Trophoblast cell (in vitro differentiated cells and primary cell): ENCODE measurements at regions not wholly inside any gene's neighbourhood (a gene's known extent, or its start where the extent isn't known, plus 50 kb on each side); places are given as distances from the start of the nearest gene placed in this dataset.

Experiments
- DNase-seq, 2 donors: peaks; one replicate each; pipeline ENCODE4 v3.0.0-alpha.2; 2016
- H2AFZ ChIP-seq: 2 replicates; pipeline ENCODE4 v1.6.1; 2013; ENCODE audit warnings: low read length, moderate library complexity, mild to moderate bottlenecking; ENCODE audit not compliant: insufficient read depth, poor library complexity
- H2AK5ac ChIP-seq: 2 replicates; pipeline ENCODE4 v1.6.1; 2013; ENCODE audit warnings: mild to moderate bottlenecking, low read length
- H2BK120ac ChIP-seq: 2 replicates; pipeline ENCODE4 v1.6.1; 2013; ENCODE audit warnings: low read length, mild to moderate bottlenecking, moderate library complexity; ENCODE audit not compliant: insufficient read depth, poor library complexity
- H2BK12ac ChIP-seq: 2 replicates; pipeline ENCODE4 v1.6.1; 2013; ENCODE audit warnings: mild to moderate bottlenecking, low read length, moderate library complexity
- H2BK5ac ChIP-seq: 2 replicates; pipeline ENCODE4 v1.6.1; 2013; ENCODE audit warnings: low read length, low read depth, moderate library complexity, mild to moderate bottlenecking; ENCODE audit not compliant: poor library complexity
- H3K14ac ChIP-seq: 2 replicates; pipeline ENCODE4 v1.6.1; 2013; ENCODE audit warnings: mild to moderate bottlenecking, low read length
- H3K18ac ChIP-seq: 2 replicates; pipeline ENCODE4 v1.6.1; 2013; ENCODE audit warnings: mild to moderate bottlenecking, low read length
- H3K23ac ChIP-seq: 2 replicates; pipeline ENCODE4 v1.6.1; 2013; ENCODE audit warnings: low read length
- H3K27ac ChIP-seq: 2 replicates; pipeline ENCODE4 v1.5.1; 2013; ENCODE audit warnings: low read depth, mild to moderate bottlenecking, inconsistent platforms, low read length, moderate library complexity
- H3K27me3 ChIP-seq: 2 replicates; pipeline ENCODE4 v1.6.1; 2013; ENCODE audit warnings: inconsistent platforms, mild to moderate bottlenecking, low read length, moderate library complexity; ENCODE audit not compliant: insufficient read depth
- H3K36me3 ChIP-seq, 2 experiments: 1 replicate in 1 of 2; 2 replicates in 1 of 2; pipeline ENCODE4 v1.6.1; 2013; ENCODE audit warnings: low read length in 2 of 2, mild to moderate bottlenecking in 2 of 2, moderate library complexity in 1 of 2; ENCODE audit not compliant: insufficient read depth in 2 of 2, control insufficient read depth in 1 of 2
- H3K4ac ChIP-seq: 2 replicates; pipeline ENCODE4 v1.6.1; 2013; ENCODE audit warnings: low read depth, mild to moderate bottlenecking, low read length, moderate library complexity
- H3K4me1 ChIP-seq, 2 experiments: 1 replicate in 1 of 2; 2 replicates in 1 of 2; pipeline ENCODE4 v1.6.1; 2013; ENCODE audit warnings: low read length in 2 of 2, mild to moderate bottlenecking in 2 of 2, moderate library complexity in 1 of 2; ENCODE audit not compliant: insufficient read depth in 2 of 2, control insufficient read depth in 1 of 2
- H3K4me2 ChIP-seq: 2 replicates; pipeline ENCODE4 v1.6.1; 2013; ENCODE audit warnings: inconsistent platforms, mild to moderate bottlenecking, low read length, moderate library complexity
- H3K4me3 ChIP-seq: 2 replicates; pipeline ENCODE4 v1.5.1; 2013; ENCODE audit warnings: mild to moderate bottlenecking, low read depth, low read length, inconsistent platforms
- H3K79me1 ChIP-seq: one replicate; pipeline ENCODE4 v1.6.1; 2013; ENCODE audit warnings: low read length
- H3K79me2 ChIP-seq: 2 replicates; pipeline ENCODE4 v1.6.1; 2013; ENCODE audit warnings: low read length, mild to moderate bottlenecking; ENCODE audit not compliant: control insufficient read depth, insufficient read depth, poor library complexity
- H3K9ac ChIP-seq: 2 replicates; pipeline ENCODE4 v1.6.1; 2013; ENCODE audit warnings: mild to moderate bottlenecking, low read length
- H3K9me3 ChIP-seq: 2 replicates; pipeline ENCODE4 v1.6.1; 2013; ENCODE audit warnings: low read depth, mild to moderate bottlenecking, control low read depth, inconsistent platforms, low read length; ENCODE audit not compliant: insufficient read depth
- H4K12ac ChIP-seq: 2 replicates; pipeline ENCODE4 v1.6.1; 2013; ENCODE audit warnings: low read depth, mild to moderate bottlenecking, low read length, moderate library complexity
- H4K8ac ChIP-seq: 2 replicates; pipeline ENCODE4 v1.6.1; 2013; ENCODE audit warnings: low read depth, mild to moderate bottlenecking, low read length, moderate library complexity
- H4K91ac ChIP-seq: one replicate; pipeline ENCODE4 v1.6.1; 2013; ENCODE audit warnings: low read depth, mild to moderate bottlenecking, low read length, moderate library complexity
- WGBS: extraction: QIAGEN DNeasy Blood & Tissue Kit; methylation state at CpG from one replicate; pipeline ENCODE4 v1.1.7; 2013; ENCODE audit warnings: missing lambda C conversion rate; ENCODE audit not compliant: insufficient read length, insufficient coverage; ENCODE audit errors: extremely low coverage; 5-methylcytosine and 5-hydroxymethylcytosine counted together

DNA sequence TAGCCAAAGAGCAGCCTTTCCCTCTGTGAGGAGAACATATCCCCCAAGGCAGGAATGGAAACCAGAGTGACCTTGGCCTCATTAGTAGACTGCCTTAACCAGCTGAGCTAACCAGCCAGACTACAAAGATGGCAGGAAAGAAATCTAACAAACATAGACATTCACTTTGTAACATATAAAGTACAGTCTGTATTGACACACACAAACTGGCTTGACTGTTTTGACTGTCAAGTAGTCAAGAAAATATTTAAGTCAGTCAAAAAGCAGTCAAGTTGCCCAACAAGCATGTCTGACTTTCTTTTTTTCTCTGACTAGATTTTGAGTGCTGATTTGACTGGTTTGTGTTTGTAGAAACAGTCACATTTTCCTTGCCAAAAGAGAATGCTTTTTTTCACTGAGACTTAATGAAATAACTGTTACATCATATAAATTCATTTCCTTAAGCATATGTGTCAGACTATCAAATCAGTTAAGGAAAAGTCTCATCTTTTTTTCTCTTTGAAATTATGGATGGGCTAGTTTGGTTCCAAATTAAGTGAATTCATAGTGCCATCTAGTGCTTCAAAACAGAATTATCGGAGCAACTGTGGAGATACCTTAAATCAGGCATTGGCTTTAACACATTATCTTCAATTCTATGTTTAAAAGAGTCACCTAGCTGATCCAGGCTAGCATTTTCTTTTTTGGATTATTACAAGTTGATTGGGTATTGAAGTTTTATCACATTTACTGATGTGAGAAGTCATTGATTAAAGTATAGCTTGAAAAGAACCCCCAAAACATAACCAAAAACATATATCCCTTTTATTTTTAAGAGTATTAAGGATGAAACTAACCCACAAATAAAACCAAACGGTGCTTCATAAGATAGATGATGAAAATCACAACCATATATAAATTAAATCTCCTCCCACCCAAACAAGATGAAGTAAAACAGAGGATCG, 75.0 kb downstream of the ATP6V1G3 start:
- no peak overlapping the region for H2BK12ac ChIP-seq
- no peak overlapping the region for H3K4me3 ChIP-seq
- no peak overlapping the region for H3K23ac ChIP-seq
- no peak overlapping the region for H3K4ac ChIP-seq
- H2AK5ac ChIP-seq, result no peak overlapping the region
- no peaks in the 10 kb centered on the region for H3K36me3 ChIP-seq
- no peaks in the 10 kb centered on the region for H3K9me3 ChIP-seq
- H3K4me2 ChIP-seq, result no peak overlapping the region
- H3K27ac ChIP-seq, result no peak overlapping the region
- no peaks in the 10 kb centered on the region for H3K79me1 ChIP-seq
- peak; percentile 53 to 86 for DNase-seq
- WGBS, result no CpG with 5 or more reads among the region's 3 CpGs
- no peak overlapping the region for H2BK5ac ChIP-seq
- no peak overlapping the region for H4K12ac ChIP-seq
- no peak overlapping the region for H3K14ac ChIP-seq
- H3K4me1 ChIP-seq, result no peaks in the 10 kb centered on the region
- H3K27me3 ChIP-seq, result no peaks in the 10 kb centered on the region
- no peak overlapping the region for H2AFZ ChIP-seq
- no peak overlapping the region for H4K8ac ChIP-seq
- H3K18ac ChIP-seq, result no peak overlapping the region
- no peak overlapping the region for H2BK120ac ChIP-seq
- no peak overlapping the region for H4K91ac ChIP-seq
- H3K9ac ChIP-seq, result no peak overlapping the region
- H3K79me2 ChIP-seq, result no peaks in the 10 kb centered on the region

DNA sequence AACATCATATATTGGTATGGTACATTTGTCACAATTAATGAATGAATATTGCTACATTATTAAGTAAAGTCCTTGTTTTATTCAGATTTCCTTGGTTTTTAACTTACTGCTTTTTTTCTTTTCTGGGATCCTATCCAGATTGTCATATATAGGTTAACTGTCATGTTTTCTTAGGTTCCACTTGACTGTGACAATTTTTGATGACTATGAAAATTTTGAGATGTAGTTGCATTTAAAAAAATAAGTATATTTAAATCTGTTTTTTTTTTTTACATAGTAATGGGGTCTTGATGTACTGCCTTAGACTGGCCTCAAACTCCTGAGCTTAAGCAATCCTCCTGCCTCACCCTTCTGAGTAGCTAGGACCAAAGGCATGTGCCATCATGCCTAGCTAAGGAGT, 76.8 kb downstream of the ATP6V1G3 start:
- H2AFZ ChIP-seq, result no peak overlapping the region
- H3K79me1 ChIP-seq, result no peaks in the 10 kb centered on the region
- H3K79me2 ChIP-seq, result no peaks in the 10 kb centered on the region
- no peak overlapping the region for H3K23ac ChIP-seq
- no peak overlapping the region for H3K14ac ChIP-seq
- H3K9me3 ChIP-seq, result no peaks in the 10 kb centered on the region
- no peak overlapping the region for H2BK12ac ChIP-seq
- H2BK5ac ChIP-seq, result no peak overlapping the region
- H4K91ac ChIP-seq, result no peak overlapping the region
- H4K8ac ChIP-seq, result no peak overlapping the region
- no peak overlapping the region for H2AK5ac ChIP-seq
- no peaks in the 10 kb centered on the region for H3K27me3 ChIP-seq
- no peak overlapping the region for H3K4me3 ChIP-seq
- no peak overlapping the region for H3K4ac ChIP-seq
- no peak overlapping the region for H3K27ac ChIP-seq
- no peak overlapping the region for H3K18ac ChIP-seq
- no peaks in the 10 kb centered on the region for H3K4me1 ChIP-seq
- no peak overlapping the region for H2BK120ac ChIP-seq
- no peak for DNase-seq
- H4K12ac ChIP-seq, result no peak overlapping the region
- no peak overlapping the region for H3K4me2 ChIP-seq
- no peaks in the 10 kb centered on the region for H3K36me3 ChIP-seq
- H3K9ac ChIP-seq, result peak overlapping the region; percentile 12

DNA sequence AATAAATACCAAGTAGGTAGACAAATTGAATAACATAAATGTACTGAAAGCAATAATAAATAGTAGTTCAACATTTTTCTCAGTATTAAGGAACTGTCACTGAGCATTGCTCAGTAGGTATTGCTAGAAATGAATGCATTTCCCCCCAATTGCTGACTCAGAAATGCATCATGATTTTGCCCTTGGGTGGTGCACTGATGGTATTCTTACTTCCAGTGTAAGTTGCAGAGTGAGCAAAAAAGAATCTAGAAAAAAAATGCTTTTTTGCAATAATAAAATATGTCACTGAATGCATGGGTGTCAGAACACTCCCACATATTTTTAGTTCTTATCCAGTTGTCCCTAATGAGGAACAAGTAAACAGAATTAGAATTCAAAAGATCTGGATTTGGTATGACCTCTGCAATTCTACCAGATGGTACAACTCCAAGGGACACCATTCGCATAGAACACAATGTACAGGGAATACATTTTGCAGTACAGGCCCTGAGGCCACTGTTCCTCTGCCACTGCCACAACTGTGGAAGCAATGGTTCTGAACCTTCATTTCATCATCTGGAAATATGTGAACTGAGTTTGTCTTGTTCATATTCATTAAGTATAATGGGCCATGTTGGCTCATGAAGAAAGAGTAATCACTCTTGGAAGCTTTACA, 78.0 kb downstream of the ATP6V1G3 start:
- H3K4me2 ChIP-seq, result no peak overlapping the region
- H2BK5ac ChIP-seq, result no peak overlapping the region
- H4K12ac ChIP-seq, result no peak overlapping the region
- no peak overlapping the region for H2BK12ac ChIP-seq
- H3K36me3 ChIP-seq, result no peaks in the 10 kb centered on the region
- H3K4me1 ChIP-seq, result no peaks in the 10 kb centered on the region
- H3K4me3 ChIP-seq, result no peak overlapping the region
- no peaks in the 10 kb centered on the region for H3K9me3 ChIP-seq
- no peak overlapping the region for H4K91ac ChIP-seq
- H3K79me1 ChIP-seq, result no peaks in the 10 kb centered on the region
- H3K4ac ChIP-seq, result no peak overlapping the region
- H2BK120ac ChIP-seq, result no peak overlapping the region
- H3K14ac ChIP-seq, result no peak overlapping the region
- no peaks in the 10 kb centered on the region for H3K79me2 ChIP-seq
- H4K8ac ChIP-seq, result no peak overlapping the region
- H3K18ac ChIP-seq, result no peak overlapping the region
- peak; percentile 12 to 38 for DNase-seq
- no peak overlapping the region for H2AK5ac ChIP-seq
- no peak overlapping the region for H3K9ac ChIP-seq
- WGBS, result no CpG with 5 or more reads among the region's 1 CpG
- no peak overlapping the region for H2AFZ ChIP-seq
- no peak overlapping the region for H3K27ac ChIP-seq
- no peaks in the 10 kb centered on the region for H3K27me3 ChIP-seq
- no peak overlapping the region for H3K23ac ChIP-seq

DNA sequence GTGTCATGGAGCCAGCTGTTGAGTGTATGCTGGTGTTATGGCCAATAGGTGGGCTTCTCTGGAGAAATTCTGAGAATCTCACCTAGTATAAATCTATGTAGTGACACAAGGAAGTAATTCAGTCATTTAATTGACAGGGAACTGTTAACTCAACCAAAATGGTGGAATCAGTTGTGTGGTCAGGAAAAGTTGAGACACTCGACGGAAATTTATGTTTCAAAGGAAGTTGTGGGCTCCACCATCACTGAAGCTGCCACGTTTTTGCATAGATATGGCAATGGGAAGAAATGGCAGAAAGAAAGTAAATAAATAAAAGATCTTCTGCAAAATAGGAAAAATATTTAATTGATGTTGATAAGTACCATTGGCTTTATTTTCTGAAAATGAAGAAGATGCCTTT, 84.5 kb downstream of the ATP6V1G3 start:
- Histone ChIP-seq H3K27ac (no peak overlapping the region), H3K14ac (no peak overlapping the region), H3K79me1 (no peaks in the 10 kb centered on the region), H3K23ac (no peak overlapping the region), H4K12ac (no peak overlapping the region), H4K8ac (no peak overlapping the region), H3K4ac (no peak overlapping the region), H2AK5ac (no peak overlapping the region), H3K36me3 (no peaks in the 10 kb centered on the region), H3K27me3 (no peaks in the 10 kb centered on the region), H3K9ac (no peak overlapping the region), H2BK120ac (no peak overlapping the region), H3K79me2 (no peaks in the 10 kb centered on the region), H2AFZ (no peak overlapping the region), H3K18ac (no peak overlapping the region), H2BK5ac (no peak overlapping the region), H3K4me1 (no peaks in the 10 kb centered on the region), H4K91ac (no peak overlapping the region), H3K4me2 (no peak overlapping the region), H2BK12ac (no peak overlapping the region), H3K9me3 (no peaks in the 10 kb centered on the region), H3K4me3 (no peak overlapping the region)
- no CpG with 5 or more reads among the region's 3 CpGs for WGBS
- no peak for DNase-seq
